Mesendoderm (in vitro differentiated cells): ENCODE measurements at regions not wholly inside any gene's neighbourhood (a gene's known extent, or its start where the extent isn't known, plus 50 kb on each side); places are given as distances from the start of the nearest gene placed in this dataset.

Source experiments
- DNase-seq: peaks from one replicate; pipeline ENCODE4 v3.0.0; 2013
- H2AK5ac ChIP-seq: 2 replicates; pipeline ENCODE4 v1.6.1; 2013; ENCODE audit warnings: low read length, inconsistent platforms
- H2BK120ac ChIP-seq: 2 replicates; pipeline ENCODE4 v1.6.1; 2013; ENCODE audit warnings: low read depth, mild to moderate bottlenecking, low read length, moderate library complexity, mixed read lengths
- H2BK15ac ChIP-seq: replicated peaks from 2 replicates; pipeline ENCODE4 v1.6.1; 2013; ENCODE audit warnings: low read depth, mild to moderate bottlenecking, moderate library complexity
- H2BK5ac ChIP-seq: 2 replicates; pipeline ENCODE4 v1.6.1; 2013; ENCODE audit warnings: low read length, inconsistent platforms
- H3K18ac ChIP-seq: 2 replicates; pipeline ENCODE4 v1.6.1; 2013; ENCODE audit warnings: mild to moderate bottlenecking, low read length, mixed read lengths
- H3K23ac ChIP-seq: one replicate; pipeline ENCODE4 v1.6.1; 2013; ENCODE audit warnings: low read length
- H3K27ac ChIP-seq: 2 replicates; pipeline ENCODE4 v1.5.1; 2013; ENCODE audit warnings: low read depth, mild to moderate bottlenecking, inconsistent platforms, low read length, moderate library complexity
- H3K27me3 ChIP-seq: 2 replicates; pipeline ENCODE4 v1.6.1; 2013; ENCODE audit warnings: low read length, control low read depth, mild to moderate bottlenecking, inconsistent platforms; ENCODE audit not compliant: insufficient read depth, poor library complexity
- H3K36me3 ChIP-seq: 2 replicates; pipeline ENCODE4 v1.6.1; 2013; ENCODE audit warnings: low read length, inconsistent platforms; ENCODE audit not compliant: control insufficient read depth, insufficient read depth
- H3K4ac ChIP-seq: one replicate; pipeline ENCODE4 v1.6.1; 2013; ENCODE audit warnings: low read depth, mild to moderate bottlenecking, low read length, moderate library complexity
- H3K4me1 ChIP-seq: 2 replicates; pipeline ENCODE4 v1.6.1; 2013; ENCODE audit warnings: low read depth, low read length, inconsistent platforms; ENCODE audit not compliant: control insufficient read depth
- H3K4me2 ChIP-seq: 2 replicates; pipeline ENCODE4 v1.6.1; 2013; ENCODE audit warnings: low read length
- H3K4me3 ChIP-seq: 2 replicates; pipeline ENCODE4 v1.5.1; 2013; ENCODE audit warnings: mild to moderate bottlenecking, low read length
- H3K56ac ChIP-seq: one replicate; pipeline ENCODE4 v1.6.1; 2013; ENCODE audit warnings: low read length
- H3K79me1 ChIP-seq: 2 replicates; pipeline ENCODE4 v1.6.1; 2013; ENCODE audit warnings: low read length, inconsistent platforms
- H3K79me2 ChIP-seq: 2 replicates; pipeline ENCODE4 v1.6.1; 2013; ENCODE audit warnings: mild to moderate bottlenecking, low read length; ENCODE audit not compliant: control insufficient read depth, insufficient read depth
- H3K9ac ChIP-seq: 2 replicates; pipeline ENCODE4 v1.6.1; 2013; ENCODE audit warnings: low read length, inconsistent platforms
- H4K5ac ChIP-seq: one replicate; pipeline ENCODE4 v1.6.1; 2013; ENCODE audit warnings: low read length
- H4K8ac ChIP-seq: one replicate; pipeline ENCODE4 v1.6.1; 2013; ENCODE audit warnings: low read depth, mild to moderate bottlenecking, control low read depth, low read length, moderate library complexity
- WGBS: extraction: QIAGEN DNeasy Blood & Tissue Kit; methylation state at CpG from one replicate; pipeline ENCODE4 v1.1.7; 2013; ENCODE audit warnings: low lambda C conversion rate, missing lambda C conversion rate; ENCODE audit not compliant: insufficient coverage; ENCODE audit errors: extremely low coverage; 5-methylcytosine and 5-hydroxymethylcytosine counted together

DNA sequence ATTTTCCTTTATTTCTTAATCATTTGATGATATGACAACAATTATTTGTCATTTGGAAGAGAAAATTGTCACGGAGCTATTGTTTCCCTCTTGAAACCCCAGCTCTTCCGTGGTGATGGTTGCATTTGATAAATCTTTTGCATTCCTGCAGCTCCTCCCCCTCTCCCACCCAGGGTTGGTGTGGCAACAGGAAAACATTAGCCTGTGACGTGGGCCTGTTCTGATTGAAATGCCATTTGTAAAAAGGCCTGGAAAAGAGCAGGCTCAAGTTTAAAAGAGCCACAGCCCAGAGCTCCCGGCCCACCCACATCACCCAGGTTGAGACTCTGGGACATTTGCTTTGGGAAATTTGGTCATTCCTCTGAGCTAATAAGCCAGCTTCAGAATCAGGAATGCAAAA lies 282.5 kb downstream of the RPLP1 start:
- peak; percentile 92 for DNase-seq
- Histone ChIP-seq H3K56ac (no peak overlapping the region), H2BK120ac (no peak overlapping the region), H3K4me3 (no peak overlapping the region), H4K8ac (no peak overlapping the region), H4K5ac (no peak overlapping the region), H3K79me1 (no peaks in the 10 kb centered on the region), H3K36me3 (no peaks in the 10 kb centered on the region), H3K79me2 (no peaks in the 10 kb centered on the region), H3K27me3 (no peaks in the 10 kb centered on the region), H2BK5ac (no peak overlapping the region), H3K23ac (no peak overlapping the region), H3K4ac (no peak overlapping the region), H3K9ac (no peak overlapping the region), H2BK15ac (no peak overlapping the region), H3K18ac (no peak overlapping the region), H3K27ac (no peak overlapping the region), H2AK5ac (no peak overlapping the region), H3K4me2 (no peak overlapping the region), H3K4me1 (no peaks in the 10 kb centered on the region)
- no CpG with 5 or more reads among the region's 4 CpGs for WGBS

DNA sequence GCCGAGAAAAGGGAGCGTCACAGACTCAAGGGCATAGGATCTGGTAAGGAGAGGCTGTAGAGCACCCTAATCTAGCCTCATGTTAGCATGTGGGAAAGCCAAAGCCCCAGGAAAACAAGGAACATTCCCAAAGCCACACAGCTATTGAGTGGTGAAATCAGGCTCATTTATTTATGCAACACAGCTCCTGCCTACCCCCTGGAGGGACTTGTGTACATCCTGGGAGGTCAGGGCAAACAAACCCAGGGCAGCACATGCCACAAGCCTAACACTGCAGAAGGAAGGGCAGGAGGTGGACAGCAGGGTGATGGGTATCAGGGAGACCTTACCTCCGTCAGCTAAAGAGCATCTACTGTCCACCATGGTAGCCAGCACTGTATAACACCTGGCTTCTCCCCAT lies 283.5 kb downstream of the RPLP1 start:
- Histone ChIP-seq H3K4me2 (no peak overlapping the region), H2AK5ac (no peak overlapping the region), H3K4me3 (no peak overlapping the region), H2BK5ac (no peak overlapping the region), H3K56ac (no peak overlapping the region), H3K23ac (no peak overlapping the region), H3K27me3 (no peaks in the 10 kb centered on the region), H3K4me1 (no peaks in the 10 kb centered on the region), H4K5ac (no peak overlapping the region), H2BK15ac (no peak overlapping the region), H3K4ac (no peak overlapping the region), H4K8ac (no peak overlapping the region), H3K9ac (no peak overlapping the region), H2BK120ac (no peak overlapping the region), H3K36me3 (no peaks in the 10 kb centered on the region), H3K18ac (no peak overlapping the region), H3K79me1 (no peaks in the 10 kb centered on the region), H3K27ac (no peak overlapping the region), H3K79me2 (no peaks in the 10 kb centered on the region)
- no peak for DNase-seq
- whole genome bisulfite sequencing, result no CpG with 5 or more reads among the region's 3 CpGs

DNA sequence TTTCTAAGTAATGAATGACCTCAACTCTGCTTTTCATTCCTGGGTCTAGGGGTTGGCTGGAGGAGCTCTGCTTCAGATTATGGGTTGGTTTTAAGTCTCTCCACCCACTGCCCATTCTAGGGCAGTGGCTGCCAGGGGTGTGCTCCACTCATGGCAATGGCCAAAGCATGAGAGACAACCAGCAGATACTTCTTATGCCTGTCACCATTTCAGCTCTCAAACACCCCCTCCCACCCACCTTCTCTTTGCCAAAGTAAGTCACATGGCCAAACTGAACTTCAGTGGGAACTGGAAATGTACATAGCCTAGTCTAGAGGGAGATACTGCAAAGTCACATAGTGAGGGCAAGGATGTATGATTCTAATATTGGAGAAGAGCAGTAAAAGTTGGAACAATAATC lies 285.3 kb downstream of the RPLP1 start:
- Histone ChIP-seq H2BK15ac (no peak overlapping the region), H3K79me1 (no peaks in the 10 kb centered on the region), H3K56ac (no peak overlapping the region), H4K5ac (no peak overlapping the region), H3K79me2 (no peaks in the 10 kb centered on the region), H3K27ac (no peak overlapping the region), H3K23ac (no peak overlapping the region), H2AK5ac (no peak overlapping the region), H2BK120ac (no peak overlapping the region), H3K4me3 (no peak overlapping the region), H3K4me1 (no peaks in the 10 kb centered on the region), H4K8ac (no peak overlapping the region), H3K27me3 (no peaks in the 10 kb centered on the region), H2BK5ac (no peak overlapping the region), H3K18ac (no peak overlapping the region), H3K36me3 (no peaks in the 10 kb centered on the region), H3K4ac (no peak overlapping the region), H3K9ac (no peak overlapping the region), H3K4me2 (no peak overlapping the region)
- DNase-seq, result no peak

DNA sequence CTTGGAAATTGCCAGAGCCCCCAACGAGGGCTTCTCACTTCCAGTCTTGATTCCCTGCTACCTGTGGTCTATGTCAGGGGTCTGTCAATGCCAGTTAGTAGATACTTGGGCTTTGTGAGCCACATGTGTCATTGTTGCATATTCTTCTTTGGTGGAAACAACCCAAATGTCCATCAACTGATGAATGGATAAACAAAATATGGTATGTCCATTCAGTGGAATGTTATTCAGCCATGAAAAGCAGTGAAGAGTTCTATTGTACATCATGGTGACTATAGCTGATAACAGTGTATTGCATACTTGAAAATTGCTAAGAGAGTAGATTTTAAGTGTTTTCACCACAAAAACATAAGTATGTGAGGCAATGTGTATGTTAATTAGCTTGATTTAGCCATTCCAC lies 288.1 kb downstream of the RPLP1 start:
- Histone ChIP-seq H3K4me3 (no peak overlapping the region), H3K9ac (no peak overlapping the region), H2AK5ac (no peak overlapping the region), H3K4me2 (no peak overlapping the region), H3K23ac (no peak overlapping the region), H2BK15ac (no peak overlapping the region), H3K27ac (no peak overlapping the region), H3K36me3 (no peaks in the 10 kb centered on the region), H4K5ac (no peak overlapping the region), H3K79me2 (no peaks in the 10 kb centered on the region), H3K79me1 (no peaks in the 10 kb centered on the region), H3K27me3 (no peaks in the 10 kb centered on the region), H2BK120ac (no peak overlapping the region), H3K4ac (no peak overlapping the region), H3K4me1 (no peaks in the 10 kb centered on the region), H4K8ac (no peak overlapping the region), H3K18ac (no peak overlapping the region), H2BK5ac (no peak overlapping the region), H3K56ac (no peak overlapping the region)
- no CpG with 5 or more reads among the region's 1 CpG for WGBS
- no peak for DNase-seq

DNA sequence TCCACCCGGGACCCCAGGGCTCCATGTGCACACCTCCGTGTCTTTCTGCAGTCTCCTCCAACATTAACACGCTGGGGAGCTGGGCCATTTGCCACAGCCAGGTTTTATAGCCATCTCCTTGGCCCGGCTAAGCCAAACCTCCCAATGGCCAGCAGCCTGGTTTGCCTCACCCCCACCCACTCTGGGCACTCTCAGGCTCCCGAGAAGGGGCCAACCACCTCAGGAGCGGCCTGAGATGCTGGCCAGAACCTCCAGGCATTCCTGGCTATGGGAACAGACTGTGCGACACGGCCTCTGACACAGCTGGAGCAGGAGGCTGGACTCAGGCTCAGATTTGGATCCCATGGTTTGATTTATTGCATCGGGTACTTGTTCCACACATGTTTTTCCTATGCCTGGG lies 289.7 kb downstream of the RPLP1 start:
- Histone ChIP-seq H3K4me3 (no peak overlapping the region), H4K8ac (no peak overlapping the region), H2BK120ac (no peak overlapping the region), H3K9ac (no peak overlapping the region), H3K27ac (no peak overlapping the region), H4K5ac (no peak overlapping the region), H3K27me3 (no peaks in the 10 kb centered on the region), H3K4me2 (no peak overlapping the region), H2AK5ac (no peak overlapping the region), H3K18ac (no peak overlapping the region), H3K4ac (no peak overlapping the region), H3K79me1 (no peaks in the 10 kb centered on the region), H3K36me3 (no peaks in the 10 kb centered on the region), H3K56ac (no peak overlapping the region), H3K23ac (no peak overlapping the region), H2BK5ac (no peak overlapping the region), H3K79me2 (no peaks in the 10 kb centered on the region), H3K4me1 (no peaks in the 10 kb centered on the region), H2BK15ac (no peak overlapping the region)
- no CpG with 5 or more reads among the region's 9 CpGs for WGBS
- no peak for DNase-seq

DNA sequence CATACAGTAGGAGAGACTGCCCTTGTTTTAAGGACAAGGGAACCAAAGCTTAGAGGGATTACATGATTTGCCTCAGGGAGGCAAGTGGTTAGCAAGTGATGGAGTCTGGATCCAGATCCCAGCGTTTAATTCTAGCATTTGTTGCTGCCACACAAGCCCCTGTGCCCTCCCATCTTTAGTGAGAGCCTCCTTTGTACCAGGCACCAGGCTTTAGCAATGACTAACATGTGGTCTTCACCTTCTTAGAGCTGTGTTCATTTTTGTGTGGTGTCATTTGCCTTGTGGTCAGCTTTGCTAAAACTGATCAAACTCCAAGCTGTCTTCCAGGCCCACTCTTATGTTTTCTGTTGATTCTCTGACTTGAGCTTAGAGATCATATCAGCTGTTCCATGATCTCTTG lies 290.5 kb downstream of the RPLP1 start:
- H2AK5ac ChIP-seq, result no peak overlapping the region
- no peaks in the 10 kb centered on the region for H3K79me1 ChIP-seq
- H3K23ac ChIP-seq, result no peak overlapping the region
- H4K5ac ChIP-seq, result no peak overlapping the region
- H3K56ac ChIP-seq, result no peak overlapping the region
- no peak overlapping the region for H3K4ac ChIP-seq
- DNase-seq, result no peak
- no peaks in the 10 kb centered on the region for H3K4me1 ChIP-seq
- H3K36me3 ChIP-seq, result no peaks in the 10 kb centered on the region
- H2BK15ac ChIP-seq, result no peak overlapping the region
- H3K4me2 ChIP-seq, result no peak overlapping the region
- no peak overlapping the region for H3K9ac ChIP-seq
- no peak overlapping the region for H3K4me3 ChIP-seq
- H3K27me3 ChIP-seq, result no peaks in the 10 kb centered on the region
- no CpG with 5 or more reads among the region's 1 CpG for WGBS
- no peak overlapping the region for H3K27ac ChIP-seq
- no peak overlapping the region for H3K18ac ChIP-seq
- H3K79me2 ChIP-seq, result no peaks in the 10 kb centered on the region
- no peak overlapping the region for H2BK120ac ChIP-seq
- no peak overlapping the region for H2BK5ac ChIP-seq
- no peak overlapping the region for H4K8ac ChIP-seq
